Esophagus muscularis mucosa (tissue), 4 donors: ENCODE measurements at regions not wholly inside any gene's neighbourhood (a gene's known extent, or its start where the extent isn't known, plus 50 kb on each side); places are given as distances from the start of the nearest gene placed in this dataset.
A peak's percentile ranks its signal among the peaks of the same experiment; 100 is the strongest.

Experiments used
- DNase-seq: peaks from one replicate; pipeline ENCODE4 v3.0.0-alpha.2; 2017; ENCODE audit errors: extremely low spot score
- H3K27ac ChIP-seq, 4 donors: fragments of 200-600 bp; sonication (generic); replicated peaks in 1 of 4; 1 replicate in 3 of 4; 2 replicates in 1 of 4; pipeline ENCODE4 v1.5.1; 2016 to 2019; ENCODE audit warnings: mild to moderate bottlenecking in 1 of 4
- H3K27me3 ChIP-seq, 4 donors: fragments of 200-600 bp; sonication (generic); one replicate each; pipeline versions ENCODE4 v1.5.1 to v1.6.0; 2016 to 2019
- H3K36me3 ChIP-seq, 4 donors: fragments of 200-600 bp; sonication (generic); one replicate each; pipeline ENCODE4 v1.5.1; 2016 to 2019
- H3K4me1 ChIP-seq, 4 donors: fragments of 200-600 bp; sonication (generic); one replicate each; pipeline ENCODE4 v1.5.1; 2016 to 2019
- H3K4me3 ChIP-seq, 4 donors: fragments of 200-600 bp; sonication (generic); 1 replicate in 2 of 4; 2 replicates in 2 of 4; pipeline ENCODE4 v1.5.1; 2016 to 2019; ENCODE audit warnings: mild to moderate bottlenecking in 4 of 4, moderate library complexity in 1 of 4
- H3K9me3 ChIP-seq, 4 donors: fragments of 200-600 bp; sonication (generic); 1 replicate in 3 of 4; 2 replicates in 1 of 4; pipeline ENCODE4 v1.5.1; 2016 to 2019
- EP300 ChIP-seq: sonication (generic); formaldehyde crosslinking; IDR thresholded peaks from one replicate; pipeline ENCODE4 v1.6.1; 2017; ENCODE audit warnings: antibody characterized with exemption
- POLR2A ChIP-seq: fragments of 450-650 bp; IDR thresholded peaks from one replicate; pipeline ENCODE4 v1.6.1; 2017; ENCODE audit warnings: antibody characterized with exemption, moderate library complexity, mild to moderate bottlenecking, low read depth
- POLR2AphosphoS5 ChIP-seq, 2 donors: sonication (generic); formaldehyde crosslinking; IDR thresholded peaks; one replicate each; pipeline ENCODE4 v1.6.1; 2017; ENCODE audit warnings: antibody characterized with exemption in 2 of 2
- WGBS: methylation state at CpG from one replicate; pipeline ENCODE4 v1.1.5; 2018; 5-methylcytosine and 5-hydroxymethylcytosine counted together
- intact Hi-C: fragments of 100-400 bp; cut with DNase I; formaldehyde crosslinking; loops from one replicate; pipeline ENCODE4 v1.15.1; 2023
- TF ChIP-seq, protein P1 (sequence below), 3 experiments: fragments of 200-600 bp in 2 of 3; fragments of 450-650 bp in 1 of 3; sonication (generic) in 2 of 3; IDR thresholded peaks; one replicate each; pipeline ENCODE4 v1.5.1; 2017 to 2019; ENCODE audit warnings: antibody characterized with exemption in 3 of 3, mild to moderate bottlenecking in 2 of 3, moderate library complexity in 1 of 3

DNA sequence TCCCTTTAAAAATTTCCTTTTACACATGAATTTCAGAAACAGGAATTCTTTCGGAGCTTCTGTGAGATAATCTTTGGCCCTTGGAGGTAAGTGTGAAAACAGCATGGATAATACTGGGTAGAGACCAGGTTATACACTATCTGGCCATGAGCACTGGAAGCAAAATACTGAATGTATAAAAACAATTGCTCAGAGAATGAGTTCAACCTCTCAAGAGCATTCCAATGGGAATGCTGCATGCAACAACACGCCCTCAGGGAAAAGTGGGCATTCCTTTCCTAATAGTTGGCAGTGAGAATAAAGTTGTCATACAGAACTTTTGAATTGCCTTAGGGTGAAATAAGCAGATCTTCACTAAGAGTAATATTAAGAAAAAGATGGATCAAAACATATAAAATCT, 574.8 kb upstream of the DIPK2B start:
- intact Hi-C loops = loop anchor here (10.0 kb wide), 1 partner anchor 261 kb away; no protein-coding TSS in a partner anchor
- peak overlapping the region in 1 of 4 donors; percentile 21 for H3K27ac ChIP-seq
- no peaks in the 10 kb centered on the region for H3K27me3 ChIP-seq
- no peaks in the 10 kb centered on the region for H3K36me3 ChIP-seq
- no peak for DNase-seq
- no peak overlapping the region for H3K4me3 ChIP-seq
- no peak for TF ChIP-seq POLR2A
- TF ChIP-seq, protein P1, sequence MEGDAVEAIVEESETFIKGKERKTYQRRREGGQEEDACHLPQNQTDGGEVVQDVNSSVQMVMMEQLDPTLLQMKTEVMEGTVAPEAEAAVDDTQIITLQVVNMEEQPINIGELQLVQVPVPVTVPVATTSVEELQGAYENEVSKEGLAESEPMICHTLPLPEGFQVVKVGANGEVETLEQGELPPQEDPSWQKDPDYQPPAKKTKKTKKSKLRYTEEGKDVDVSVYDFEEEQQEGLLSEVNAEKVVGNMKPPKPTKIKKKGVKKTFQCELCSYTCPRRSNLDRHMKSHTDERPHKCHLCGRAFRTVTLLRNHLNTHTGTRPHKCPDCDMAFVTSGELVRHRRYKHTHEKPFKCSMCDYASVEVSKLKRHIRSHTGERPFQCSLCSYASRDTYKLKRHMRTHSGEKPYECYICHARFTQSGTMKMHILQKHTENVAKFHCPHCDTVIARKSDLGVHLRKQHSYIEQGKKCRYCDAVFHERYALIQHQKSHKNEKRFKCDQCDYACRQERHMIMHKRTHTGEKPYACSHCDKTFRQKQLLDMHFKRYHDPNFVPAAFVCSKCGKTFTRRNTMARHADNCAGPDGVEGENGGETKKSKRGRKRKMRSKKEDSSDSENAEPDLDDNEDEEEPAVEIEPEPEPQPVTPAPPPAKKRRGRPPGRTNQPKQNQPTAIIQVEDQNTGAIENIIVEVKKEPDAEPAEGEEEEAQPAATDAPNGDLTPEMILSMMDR (IDR thresholded peaks at IDR 0.05) = no peak
- no peak for TF ChIP-seq EP300
- TF ChIP-seq POLR2AphosphoS5 (IDR thresholded peaks at IDR 0.05) = no peak
- H3K4me1 ChIP-seq = peaks cover 6 to 25% (median 17%) of the 10 kb centered on the region in 4 donors
- H3K9me3 ChIP-seq = no peaks in the 10 kb centered on the region
- WGBS = 65% methylated on average over 2 of the region's 2 CpGs

DNA sequence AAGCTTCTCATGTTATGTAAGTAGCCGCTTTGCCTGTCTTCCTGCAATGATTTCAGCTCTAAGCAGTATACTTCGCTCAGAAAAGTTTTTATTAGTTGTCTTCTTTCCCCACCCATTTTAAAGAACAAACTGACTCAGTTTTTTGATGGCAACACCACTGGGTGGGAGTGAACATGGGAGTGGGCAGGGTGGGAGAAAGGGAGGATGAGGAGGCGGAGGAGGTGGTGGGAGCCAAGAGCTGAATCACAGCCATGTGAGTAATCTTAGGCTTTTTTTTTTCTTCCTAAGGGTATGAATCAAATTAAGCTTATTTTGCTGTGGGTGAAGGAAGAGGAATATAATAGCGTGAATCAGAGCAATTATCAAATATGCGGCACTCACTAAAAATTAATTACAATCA, 574.3 kb upstream of the DIPK2B start:
- no peaks in the 10 kb centered on the region for H3K9me3 ChIP-seq
- H3K36me3 ChIP-seq = no peaks in the 10 kb centered on the region
- TF ChIP-seq EP300 = no peak
- TF ChIP-seq POLR2A = no peak
- TF ChIP-seq, protein P1 (IDR thresholded peaks at IDR 0.05) = no peak
- no peak for TF ChIP-seq POLR2AphosphoS5 (IDR thresholded peaks at IDR 0.05)
- H3K27me3 ChIP-seq = no peaks in the 10 kb centered on the region
- WGBS = 62% methylated on average over 5 of the region's 5 CpGs
- intact Hi-C loops = loop anchor here (10.0 kb wide), 1 partner anchor 260 kb away; no protein-coding TSS in a partner anchor
- no peak for DNase-seq
- peak overlapping the region in 1 of 4 donors; percentile 21 for H3K27ac ChIP-seq
- peaks cover 6 to 25% (median 17%) of the 10 kb centered on the region in 4 donors for H3K4me1 ChIP-seq
- no peak overlapping the region for H3K4me3 ChIP-seq

DNA sequence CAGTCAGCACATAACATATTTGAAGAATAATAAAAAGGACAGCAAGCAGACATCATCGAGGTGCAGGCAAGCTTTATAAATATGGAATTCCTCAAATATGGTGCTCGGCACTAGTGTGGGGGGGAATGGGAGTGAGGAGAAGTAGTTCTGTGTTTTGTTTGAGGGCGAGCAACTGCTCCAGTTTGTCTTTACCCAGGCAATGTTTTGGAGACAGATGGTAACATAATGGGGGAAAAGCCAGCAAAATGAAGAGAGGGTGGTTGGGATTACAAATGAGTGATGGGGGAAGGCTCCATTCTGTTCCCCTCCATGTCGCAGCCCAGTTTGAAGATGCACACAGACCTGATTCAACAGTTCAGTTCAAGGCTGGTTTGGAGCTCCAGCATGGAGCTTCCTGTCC, 572.9 kb upstream of the DIPK2B start:
- no peak for DNase-seq
- intact Hi-C loops = loop anchor here (10.0 kb wide), 1 partner anchor 259 kb away; no protein-coding TSS in a partner anchor

DNA sequence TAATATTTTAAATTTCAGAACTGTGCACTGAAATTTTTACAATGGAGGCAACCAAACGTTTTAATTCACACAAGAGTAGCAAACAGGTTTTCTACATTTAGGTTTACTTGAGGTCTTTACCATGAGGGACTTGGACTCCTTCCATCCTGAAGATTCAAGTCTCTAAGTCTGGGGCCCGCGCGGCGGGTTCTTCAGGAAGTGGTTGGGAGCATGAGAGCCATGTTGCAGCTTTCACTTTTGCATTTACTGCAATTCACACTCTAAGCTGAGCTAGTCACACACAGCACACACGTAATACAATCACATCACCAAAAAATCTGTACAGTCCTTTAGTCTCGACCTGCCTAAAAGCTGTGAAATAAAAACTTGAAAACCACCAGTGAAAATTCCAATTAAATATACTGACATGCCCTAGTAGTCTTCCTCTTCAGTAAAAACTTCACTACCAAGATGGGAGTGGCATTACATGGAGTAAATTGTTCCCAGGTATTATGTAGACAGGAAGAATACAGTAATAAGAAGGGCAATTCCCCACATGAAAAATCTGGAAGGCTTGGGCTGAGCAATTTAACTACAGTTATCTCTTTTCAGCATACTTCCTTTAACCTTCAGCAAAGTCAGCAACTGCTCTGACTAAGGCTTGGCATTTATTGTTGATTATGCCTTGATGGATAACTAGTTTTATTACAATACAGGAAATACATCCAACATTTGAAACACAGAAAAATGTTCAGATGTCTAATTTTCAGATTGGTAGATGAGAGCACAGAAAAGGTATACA, 571.1 kb upstream of the DIPK2B start:
- Histone ChIP-seq H3K27ac (peak overlapping the region; percentile 68 to 78 (median 72)), H3K4me3 (peak overlapping the region; percentile 42 to 60 (median 48)), H3K4me1 (peaks cover 6 to 30% (median 17%) of the 10 kb centered on the region in 4 donors), H3K27me3 (no peaks in the 10 kb centered on the region), H3K36me3 (no peaks in the 10 kb centered on the region), H3K9me3 (no peaks in the 10 kb centered on the region)
- WGBS = 39% methylated on average over 7 of the region's 7 CpGs
- intact Hi-C loops = loop anchor here (10.0 kb wide), 1 partner anchor 257 kb away; no protein-coding TSS in a partner anchor
- DNase-seq = no peak
- TF ChIP-seq POLR2A = no peak
- no peak for TF ChIP-seq EP300
- TF ChIP-seq, protein P1 (IDR thresholded peaks at IDR 0.05) = no peak
- TF ChIP-seq POLR2AphosphoS5 (IDR thresholded peaks at IDR 0.05) = no peak

More for the DNA sequence above, 572.9 kb upstream of the DIPK2B start:
- WGBS = 73% methylated on average over 4 of the region's 4 CpGs
- H3K4me1 ChIP-seq = peaks cover 6 to 25% (median 17%) of the 10 kb centered on the region in 4 donors
- no peaks in the 10 kb centered on the region for H3K27me3 ChIP-seq
- TF ChIP-seq POLR2AphosphoS5 (IDR thresholded peaks at IDR 0.05) (no peak), EP300 (no peak), POLR2A (no peak)
- TF ChIP-seq, protein P1 (IDR thresholded peaks at IDR 0.05) = no peak
- no peaks in the 10 kb centered on the region for H3K9me3 ChIP-seq
- H3K27ac ChIP-seq = no peak overlapping the region
- H3K4me3 ChIP-seq = no peak overlapping the region
- no peaks in the 10 kb centered on the region for H3K36me3 ChIP-seq
